ENCODE measurements at regions not wholly inside any gene's neighbourhood (a gene's known extent, or its start where the extent isn't known, plus 50 kb on each side); places are given as distances from the start of the nearest gene placed in this dataset.

DNA sequence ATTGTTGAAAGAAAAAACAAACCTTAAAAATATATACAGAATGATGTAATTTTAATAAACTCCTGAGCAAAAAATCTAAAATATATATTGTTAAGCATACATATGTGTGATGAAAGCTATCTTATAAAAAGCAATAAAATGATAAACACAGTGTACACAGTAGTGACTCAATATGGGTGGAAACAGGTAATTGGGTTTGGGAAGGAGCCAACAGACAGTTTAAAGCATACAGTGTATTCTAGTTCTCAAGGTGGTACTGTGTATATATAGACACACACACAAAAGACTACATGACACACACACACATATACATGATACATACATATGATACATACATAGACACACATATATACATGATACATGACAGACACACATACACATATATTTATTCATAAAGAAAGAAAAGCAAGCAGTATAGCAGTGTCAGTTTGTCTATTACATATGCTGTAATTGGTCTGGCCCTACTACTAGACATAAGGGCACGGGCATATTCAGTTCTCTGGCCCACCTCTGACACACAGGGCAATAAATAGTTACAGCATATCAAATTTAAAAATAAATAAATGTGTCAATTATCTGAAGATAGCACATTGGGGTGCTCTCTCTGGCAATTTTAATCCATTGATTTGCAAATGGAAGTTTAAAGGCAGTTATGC, 330.2 kb downstream of the S1PR1 start:
- no peaks in the 10 kb centered on the region for H3K27me3 ChIP-seq
- H4K20me1 ChIP-seq (ENCODE audit: insufficient read depth, poor library complexity, severe bottlenecking), result no peaks in the 10 kb centered on the region
- TF ChIP-seq, protein P1, sequence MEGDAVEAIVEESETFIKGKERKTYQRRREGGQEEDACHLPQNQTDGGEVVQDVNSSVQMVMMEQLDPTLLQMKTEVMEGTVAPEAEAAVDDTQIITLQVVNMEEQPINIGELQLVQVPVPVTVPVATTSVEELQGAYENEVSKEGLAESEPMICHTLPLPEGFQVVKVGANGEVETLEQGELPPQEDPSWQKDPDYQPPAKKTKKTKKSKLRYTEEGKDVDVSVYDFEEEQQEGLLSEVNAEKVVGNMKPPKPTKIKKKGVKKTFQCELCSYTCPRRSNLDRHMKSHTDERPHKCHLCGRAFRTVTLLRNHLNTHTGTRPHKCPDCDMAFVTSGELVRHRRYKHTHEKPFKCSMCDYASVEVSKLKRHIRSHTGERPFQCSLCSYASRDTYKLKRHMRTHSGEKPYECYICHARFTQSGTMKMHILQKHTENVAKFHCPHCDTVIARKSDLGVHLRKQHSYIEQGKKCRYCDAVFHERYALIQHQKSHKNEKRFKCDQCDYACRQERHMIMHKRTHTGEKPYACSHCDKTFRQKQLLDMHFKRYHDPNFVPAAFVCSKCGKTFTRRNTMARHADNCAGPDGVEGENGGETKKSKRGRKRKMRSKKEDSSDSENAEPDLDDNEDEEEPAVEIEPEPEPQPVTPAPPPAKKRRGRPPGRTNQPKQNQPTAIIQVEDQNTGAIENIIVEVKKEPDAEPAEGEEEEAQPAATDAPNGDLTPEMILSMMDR (IDR thresholded peaks at IDR 0.05; ENCODE audit: poor library complexity), result no peak
- TF ChIP-seq EZH2phosphoT487 (IDR thresholded peaks at IDR 0.05; ENCODE audit: low read depth, severe bottlenecking, unreplicated experiment) (no peak), EZH2 (IDR thresholded peaks at IDR 0.05; ENCODE audit: borderline replicate concordance) (no peak)
- H3K79me2 ChIP-seq, result no peaks in the 10 kb centered on the region
- H3K4me1 ChIP-seq (ENCODE audit: insufficient read depth), result no peaks in the 10 kb centered on the region
- no peak for DNase-seq (ENCODE audit: low spot score)
- H3K27ac ChIP-seq, result no peak overlapping the region
- H3K9me3 ChIP-seq (ENCODE audit: low read depth), result no peaks in the 10 kb centered on the region
- no peak overlapping the region for H3K4me3 ChIP-seq
- WGBS (ENCODE audit: low lambda C conversion rate, missing lambda C conversion rate), result 96% methylated on average over 1 of the region's 1 CpG
- no peaks in the 10 kb centered on the region for H3K9me2 ChIP-seq (replicated peaks; ENCODE audit: insufficient read depth)
- H3K4me2 ChIP-seq, result no peak overlapping the region
- no peak overlapping the region for H2AFZ ChIP-seq
- no peaks in the 10 kb centered on the region for H3K36me3 ChIP-seq (replicated peaks; ENCODE audit: insufficient read depth, low read depth)

DNA sequence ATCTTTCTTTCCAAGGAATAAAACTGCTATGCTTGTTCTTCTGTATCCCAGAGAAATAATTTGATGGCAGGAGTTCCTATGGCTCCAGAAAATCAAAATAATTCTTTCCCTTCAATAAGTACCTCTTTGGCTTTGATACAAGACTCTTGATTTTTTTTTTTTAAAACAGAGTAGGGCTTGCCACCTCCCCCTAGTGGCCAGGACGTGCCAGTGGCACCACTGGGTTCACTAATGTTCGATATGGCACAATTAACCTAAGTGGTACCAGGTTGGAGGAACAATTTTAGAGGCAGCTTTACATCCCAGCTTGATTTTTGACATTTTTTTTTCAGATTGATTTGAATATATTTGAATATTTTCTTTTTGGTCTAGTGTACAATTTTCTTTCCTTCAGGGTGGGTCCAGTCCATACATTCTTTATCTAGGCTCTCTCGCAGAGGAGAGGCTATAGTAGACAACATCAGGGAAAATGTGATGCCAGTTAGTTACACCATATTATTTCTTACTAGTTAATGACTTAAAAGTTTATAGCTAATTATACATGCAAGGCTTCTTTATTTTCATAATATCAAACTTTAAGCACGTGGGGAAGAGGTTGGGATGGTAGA, 330.9 kb downstream of the S1PR1 start:
- TF ChIP-seq, protein P1 (IDR thresholded peaks at IDR 0.05; ENCODE audit: poor library complexity), result peak; percentile 81
- TF ChIP-seq EZH2 (IDR thresholded peaks at IDR 0.05; ENCODE audit: borderline replicate concordance) (no peak), EZH2phosphoT487 (IDR thresholded peaks at IDR 0.05; ENCODE audit: low read depth, severe bottlenecking, unreplicated experiment) (no peak)
- DNase-seq (ENCODE audit: low spot score), result peak; percentile 32
- Histone ChIP-seq H3K9me2 (replicated peaks; ENCODE audit: insufficient read depth) (no peaks in the 10 kb centered on the region), H3K27me3 (no peaks in the 10 kb centered on the region), H3K4me3 (no peak overlapping the region), H3K9me3 (ENCODE audit: low read depth) (no peaks in the 10 kb centered on the region), H3K79me2 (no peaks in the 10 kb centered on the region), H3K4me2 (no peak overlapping the region), H4K20me1 (ENCODE audit: insufficient read depth, poor library complexity, severe bottlenecking) (no peaks in the 10 kb centered on the region), H3K4me1 (ENCODE audit: insufficient read depth) (no peaks in the 10 kb centered on the region), H3K27ac (no peak overlapping the region), H2AFZ (no peak overlapping the region), H3K36me3 (replicated peaks; ENCODE audit: insufficient read depth, low read depth) (no peaks in the 10 kb centered on the region)
- WGBS (ENCODE audit: low lambda C conversion rate, missing lambda C conversion rate), result 56% methylated on average over 4 of the region's 4 CpGs

DNA sequence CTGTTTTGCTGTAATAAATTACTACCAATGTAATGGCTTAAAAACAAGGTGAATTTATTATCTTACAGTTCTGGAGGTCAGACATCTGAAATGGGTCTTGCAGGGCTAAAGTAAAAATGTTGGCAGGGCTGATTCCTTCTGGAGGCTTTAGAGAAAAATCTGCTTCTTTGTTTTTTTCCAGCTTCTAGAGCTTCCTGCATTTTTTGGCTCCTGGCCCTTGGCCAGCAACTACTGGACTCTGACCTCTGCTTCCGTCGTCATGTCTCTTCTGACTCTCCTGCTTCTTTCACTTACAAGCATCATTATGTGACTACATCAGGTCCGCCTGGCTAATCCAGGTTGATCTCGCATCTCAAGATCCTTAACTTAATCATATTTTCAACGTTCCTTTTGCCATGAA, 350.9 kb downstream of the S1PR1 start:
- H3K36me3 ChIP-seq (replicated peaks; ENCODE audit: insufficient read depth, low read depth), result no peaks in the 10 kb centered on the region
- TF ChIP-seq EZH2 (IDR thresholded peaks at IDR 0.05; ENCODE audit: borderline replicate concordance) (no peak), EZH2phosphoT487 (IDR thresholded peaks at IDR 0.05; ENCODE audit: low read depth, severe bottlenecking, unreplicated experiment) (no peak)
- TF ChIP-seq, protein P1 (IDR thresholded peaks at IDR 0.05; ENCODE audit: poor library complexity), result no peak
- H3K27me3 ChIP-seq, result no peaks in the 10 kb centered on the region
- H3K4me3 ChIP-seq, result no peak overlapping the region
- H3K4me1 ChIP-seq (ENCODE audit: insufficient read depth), result no peaks in the 10 kb centered on the region
- H2AFZ ChIP-seq, result no peak overlapping the region
- H3K79me2 ChIP-seq, result no peaks in the 10 kb centered on the region
- H3K9me2 ChIP-seq (replicated peaks; ENCODE audit: insufficient read depth), result no peaks in the 10 kb centered on the region
- H3K9me3 ChIP-seq (ENCODE audit: low read depth), result no peaks in the 10 kb centered on the region
- no peak overlapping the region for H3K4me2 ChIP-seq
- WGBS (ENCODE audit: low lambda C conversion rate, missing lambda C conversion rate), result 56% methylated on average over 5 of the region's 5 CpGs
- H3K27ac ChIP-seq, result no peak overlapping the region
- no peaks in the 10 kb centered on the region for H4K20me1 ChIP-seq (ENCODE audit: insufficient read depth, poor library complexity, severe bottlenecking)
- DNase-seq (ENCODE audit: low spot score), result peak; percentile 49
